ENCODE measurements at regions not wholly inside any gene's neighbourhood (a gene's known extent, or its start where the extent isn't known, plus 50 kb on each side); places are given as distances from the start of the nearest gene placed in this dataset.

- TF ChIP-seq POLR2AphosphoS5 (IDR thresholded peaks at IDR 0.05) (no peak), CTCF (IDR thresholded peaks at IDR 0.05) (no peak)
Measured at GRCh38 chr13:110794209-110794608, 80.7 kb downstream of the ING1 start.

Data from upper lobe of left lung (tissue), 4 donors.